Gastrocnemius medialis (tissue), 4 donors: ENCODE measurements at regions not wholly inside any gene's neighbourhood (a gene's known extent, or its start where the extent isn't known, plus 50 kb on each side); places are given as distances from the start of the nearest gene placed in this dataset.
A peak's percentile ranks its signal among the peaks of the same experiment; 100 is the strongest.

Experiments
- ATAC-seq, 2 donors: fragments of 150-250 bp; one replicate each; pipeline ENCODE4 v1.9.1; 2016
- DNase-seq, 2 donors: peaks; one replicate each; pipeline ENCODE4 v3.0.0-alpha.2; 2019
- H3K27ac ChIP-seq, 4 donors: fragments of 200-600 bp; sonication (generic); 1 replicate in 1 of 4; 2 replicates in 3 of 4; pipeline ENCODE4 v1.5.1; 2016 to 2018; ENCODE audit warnings: mild to moderate bottlenecking in 2 of 4, moderate library complexity in 1 of 4
- H3K27me3 ChIP-seq, 3 donors: fragments of 200-600 bp; sonication (generic) in 2 of 3; 1 replicate in 1 of 3; 2 replicates in 2 of 3; pipeline versions ENCODE4 v1.5.1 to v1.6.0; 2016 to 2019; ENCODE audit warnings: mild to moderate bottlenecking in 1 of 3, moderate library complexity in 1 of 3
- H3K36me3 ChIP-seq, 2 donors: fragments of 200-600 bp; sonication (generic) in 1 of 2; one replicate each; pipeline ENCODE4 v1.5.1; 2017 to 2018
- H3K4me1 ChIP-seq, 2 donors: fragments of 200-600 bp; sonication (generic) in 1 of 2; one replicate each; pipeline ENCODE4 v1.5.1; 2016 to 2017; ENCODE audit warnings: mild to moderate bottlenecking in 2 of 2
- H3K4me3 ChIP-seq, 4 donors: fragments of 200-600 bp; sonication (generic) in 3 of 4; 1 replicate in 1 of 4; 2 replicates in 3 of 4; pipeline ENCODE4 v1.5.1; 2016 to 2019; ENCODE audit warnings: mild to moderate bottlenecking in 2 of 4
- H3K9me3 ChIP-seq, 3 donors: fragments of 200-600 bp; sonication (generic) in 2 of 3; 1 replicate in 1 of 3; 2 replicates in 2 of 3; pipeline ENCODE4 v1.5.1; 2016 to 2019
- CTCF ChIP-seq, 5 experiments: fragments of 450-650 bp in 3 of 5; fragments of 200-600 bp in 2 of 5; sonication (generic) in 2 of 5; IDR thresholded peaks in 4 of 5; conservative IDR thresholded peaks in 1 of 5; 1 replicate in 4 of 5; 2 replicates in 1 of 5; pipeline ENCODE4 v1.5.1; 2016 to 2019; ENCODE audit warnings: antibody characterized with exemption in 5 of 5, mild to moderate bottlenecking in 3 of 5, moderate library complexity in 3 of 5
- POLR2A ChIP-seq, 2 donors: fragments of 450-650 bp; IDR thresholded peaks; one replicate each; pipeline ENCODE4 v1.6.1; 2017; ENCODE audit warnings: antibody characterized with exemption in 2 of 2, mild to moderate bottlenecking in 2 of 2, moderate library complexity in 2 of 2
- in situ Hi-C, 4 donors: fragments of 200-750 bp; cut with MboI; loops; one replicate each; pipeline versions ENCODE4 v1.15.0 to v1.8.0; 2017; ENCODE audit warnings: low sequenced_read_pairs in 4 of 4
- intact Hi-C: fragments of 100-400 bp; cut with DNase I; formaldehyde crosslinking; loops from one replicate; pipeline ENCODE4 v1.15.1; 2023; ENCODE audit warnings: low total_unique reads

- ATAC-seq: peak in 1 of 2 donors; percentile 5
- Histone ChIP-seq H3K27me3 (no peaks in the 10 kb centered on the region), H3K36me3 (no peaks in the 10 kb centered on the region), H3K27ac (peak overlapping the region; percentile 58 to 75 (median 72)), H3K4me1 (peaks cover 37 to 41% of the 10 kb centered on the region in 2 donors), H3K9me3 (no peaks in the 10 kb centered on the region), H3K4me3 (peak overlapping the region in 3 of 4 donors; percentile 6 to 33 (median 12))
- TF ChIP-seq POLR2A (IDR thresholded peaks at IDR 0.05) (no peak), CTCF (IDR thresholded peaks at IDR 0.05 in 4 of 5, conservative IDR thresholded peaks at IDR 0.05 in 1 of 5) (no peak)
- in situ Hi-C loops: no loop called here
- intact Hi-C loops: loop anchor here (2.0 to 5.0 kb wide), 3 partner anchors 52 to 80 kb away; no protein-coding TSS in a partner anchor
- no peak for DNase-seq
These were observed 54.6 kb upstream of the ABL1 start for GRCh38 chr9:130780415-130780814.

- Histone ChIP-seq H3K9me3 (no peaks in the 10 kb centered on the region), H3K27me3 (no peaks in the 10 kb centered on the region), H3K27ac (peak overlapping the region; percentile 58 to 75 (median 72)), H3K4me1 (peaks cover 37 to 41% of the 10 kb centered on the region in 2 donors), H3K4me3 (peak overlapping the region in 3 of 4 donors; percentile 9 to 33 (median 12)), H3K36me3 (no peaks in the 10 kb centered on the region)
- in situ Hi-C loops (no loop called here), intact Hi-C loops (loop anchor here (2.0 to 5.0 kb wide), 3 partner anchors 51 to 80 kb away; no protein-coding TSS in a partner anchor)
- DNase-seq: peak; percentile 61 to 75
- ATAC-seq: peak; percentile 89 to 90
- TF ChIP-seq POLR2A (IDR thresholded peaks at IDR 0.05) (peak; percentile 46 to 78), CTCF (IDR thresholded peaks at IDR 0.05 in 4 of 5, conservative IDR thresholded peaks at IDR 0.05 in 1 of 5) (no peak)
These were observed 54.1 kb upstream of the ABL1 start for GRCh38 chr9:130780865-130781504.

GRCh38 chr9:130781569-130781968 is 53.5 kb upstream of the ABL1 start:
- ATAC-seq (no peak), DNase-seq (no peak)
- no peak for TF ChIP-seq CTCF (IDR thresholded peaks at IDR 0.05 in 4 of 5, conservative IDR thresholded peaks at IDR 0.05 in 1 of 5)
- no peak for TF ChIP-seq POLR2A (IDR thresholded peaks at IDR 0.05)
- H3K4me1 ChIP-seq: peaks cover 37 to 41% of the 10 kb centered on the region in 2 donors
- no peaks in the 10 kb centered on the region for H3K36me3 ChIP-seq
- in situ Hi-C loops (no loop called here), intact Hi-C loops (loop anchor here (2.0 to 5.0 kb wide), 3 partner anchors 51 to 79 kb away; no protein-coding TSS in a partner anchor)
- H3K9me3 ChIP-seq: no peaks in the 10 kb centered on the region
- H3K27me3 ChIP-seq: no peaks in the 10 kb centered on the region
- H3K27ac ChIP-seq: peak overlapping the region; percentile 58 to 75 (median 72)
- H3K4me3 ChIP-seq: peak overlapping the region in 1 of 4 donors; percentile 9

GRCh38 chr9:130782886-130783530 is 52.0 kb upstream of the ABL1 start:
- DNase-seq (no peak), ATAC-seq (peak; percentile 42 to 61)
- in situ Hi-C loops: no loop called here
- intact Hi-C loops: loop anchor here (5.0 kb wide), 1 partner anchor 49 kb away; no protein-coding TSS in a partner anchor
- Histone ChIP-seq H3K36me3 (no peaks in the 10 kb centered on the region), H3K4me3 (no peak overlapping the region), H3K4me1 (peaks cover 37 to 41% of the 10 kb centered on the region in 2 donors), H3K27ac (peak overlapping the region; percentile 58 to 75 (median 72)), H3K9me3 (no peaks in the 10 kb centered on the region), H3K27me3 (no peaks in the 10 kb centered on the region)
- no peak for TF ChIP-seq CTCF (IDR thresholded peaks at IDR 0.05 in 4 of 5, conservative IDR thresholded peaks at IDR 0.05 in 1 of 5)
- no peak for TF ChIP-seq POLR2A (IDR thresholded peaks at IDR 0.05)
